Mesodermal cell (in vitro differentiated cells): ENCODE measurements at regions not wholly inside any gene's neighbourhood (a gene's known extent, or its start where the extent isn't known, plus 50 kb on each side); places are given as distances from the start of the nearest gene placed in this dataset.

Source experiments
- H3K27ac ChIP-seq: 2 replicates; pipeline ENCODE4 v1.7.0; 2013; ENCODE audit warnings: mild to moderate bottlenecking, low read depth, low read length, moderate library complexity; ENCODE audit not compliant: severe bottlenecking
- H3K36me3 ChIP-seq: 2 replicates; pipeline ENCODE4 v1.7.1; 2013; ENCODE audit warnings: mild to moderate bottlenecking, low read length, moderate library complexity; ENCODE audit not compliant: control insufficient read depth, insufficient read depth
- H3K4me1 ChIP-seq: one replicate; pipeline ENCODE4 v1.7.1; 2013; ENCODE audit warnings: mild to moderate bottlenecking, low read length; ENCODE audit not compliant: insufficient read depth, control insufficient read depth, poor library complexity, severe bottlenecking
- H3K4me3 ChIP-seq: 2 replicates; pipeline ENCODE4 v1.7.0; 2013; ENCODE audit warnings: low read length, control low read depth, mild to moderate bottlenecking; ENCODE audit not compliant: insufficient read depth, poor library complexity, severe bottlenecking; ENCODE audit errors: extremely low read depth
- H3K9me3 ChIP-seq: 2 replicates; pipeline ENCODE4 v1.7.1; 2013; ENCODE audit warnings: mild to moderate bottlenecking, low read length, moderate library complexity; ENCODE audit not compliant: control insufficient read depth
- WGBS, 2 experiments: methylation state at CpG; one replicate each; pipeline ENCODE4 v1.1.5; 2013; ENCODE audit warnings: missing lambda C conversion rate in 2 of 2; ENCODE audit not compliant: insufficient coverage in 2 of 2; 5-methylcytosine and 5-hydroxymethylcytosine counted together

GRCh38 chr12:114794049-114794558, 110.1 kb upstream of the TBX3 start:
- Histone ChIP-seq H3K4me3 (no peak overlapping the region), H3K27ac (no peak overlapping the region), H3K36me3 (no peaks in the 10 kb centered on the region), H3K4me1 (no peaks in the 10 kb centered on the region), H3K9me3 (no peaks in the 10 kb centered on the region)
- whole genome bisulfite sequencing, 2 experiments = 88 to 97% methylated on average over 7 to 8 of the region's 8 CpGs

- Histone ChIP-seq H3K27ac (no peak overlapping the region), H3K4me1 (no peaks in the 10 kb centered on the region), H3K4me3 (no peak overlapping the region), H3K36me3 (no peaks in the 10 kb centered on the region), H3K9me3 (no peaks in the 10 kb centered on the region)
- WGBS, 2 experiments = 86% methylated on average over 1 of the region's 1 CpG; no CpG with 5 or more reads in 1 of the 2 experiments
Observed at GRCh38 chr12:114790276-114790675, 106.3 kb upstream of the TBX3 start.

GRCh38 chr12:114789821-114790220, 105.8 kb upstream of the TBX3 start:
- Histone ChIP-seq H3K9me3 (no peaks in the 10 kb centered on the region), H3K4me1 (no peaks in the 10 kb centered on the region), H3K27ac (no peak overlapping the region), H3K4me3 (no peak overlapping the region), H3K36me3 (no peaks in the 10 kb centered on the region)
- WGBS, 2 experiments = 79 to 86% methylated on average over 3 to 5 of the region's 5 CpGs

DNA sequence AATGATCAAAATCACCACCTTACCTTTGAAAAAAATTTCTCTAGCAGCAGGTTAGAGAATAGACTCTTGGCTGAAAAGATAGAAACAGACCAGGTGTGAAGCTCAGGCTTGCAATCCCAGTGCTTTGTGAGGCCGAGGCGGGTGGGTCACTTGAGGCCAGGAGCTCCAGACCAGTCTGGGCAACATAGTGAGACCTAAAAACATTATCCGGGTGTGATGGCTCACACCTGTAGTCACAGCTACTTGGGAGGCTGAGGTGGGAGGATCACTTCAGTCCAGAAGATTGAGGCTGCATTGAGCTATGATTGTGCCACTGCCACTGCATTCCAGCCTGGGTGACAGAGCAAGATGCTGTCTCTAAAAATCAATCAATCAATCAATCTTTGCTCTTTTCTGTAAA, 105.3 kb upstream of the TBX3 start:
- Histone ChIP-seq H3K27ac (no peak overlapping the region), H3K4me3 (no peak overlapping the region), H3K9me3 (no peaks in the 10 kb centered on the region), H3K4me1 (no peaks in the 10 kb centered on the region), H3K36me3 (no peaks in the 10 kb centered on the region)
- WGBS, 2 experiments = 93% methylated on average over 3 of the region's 3 CpGs

- no peaks in the 10 kb centered on the region for H3K9me3 ChIP-seq
- no peak overlapping the region for H3K27ac ChIP-seq
- H3K36me3 ChIP-seq = no peaks in the 10 kb centered on the region
- no peak overlapping the region for H3K4me3 ChIP-seq
- 58 to 75% methylated on average over 3 of the region's 3 CpGs for WGBS, 2 experiments
- peaks cover 2% of the 10 kb centered on the region for H3K4me1 ChIP-seq
Observed at GRCh38 chr12:114784526-114784925, 100.6 kb upstream of the TBX3 start.

- Histone ChIP-seq H3K36me3 (no peaks in the 10 kb centered on the region), H3K9me3 (no peaks in the 10 kb centered on the region), H3K27ac (no peak overlapping the region), H3K4me1 (peaks cover 5% of the 10 kb centered on the region), H3K4me3 (no peak overlapping the region)
- 76 to 86% methylated on average over 7 of the region's 8 CpGs for WGBS, 2 experiments
Observed at GRCh38 chr12:114783089-114783618, 99.2 kb upstream of the TBX3 start.

DNA sequence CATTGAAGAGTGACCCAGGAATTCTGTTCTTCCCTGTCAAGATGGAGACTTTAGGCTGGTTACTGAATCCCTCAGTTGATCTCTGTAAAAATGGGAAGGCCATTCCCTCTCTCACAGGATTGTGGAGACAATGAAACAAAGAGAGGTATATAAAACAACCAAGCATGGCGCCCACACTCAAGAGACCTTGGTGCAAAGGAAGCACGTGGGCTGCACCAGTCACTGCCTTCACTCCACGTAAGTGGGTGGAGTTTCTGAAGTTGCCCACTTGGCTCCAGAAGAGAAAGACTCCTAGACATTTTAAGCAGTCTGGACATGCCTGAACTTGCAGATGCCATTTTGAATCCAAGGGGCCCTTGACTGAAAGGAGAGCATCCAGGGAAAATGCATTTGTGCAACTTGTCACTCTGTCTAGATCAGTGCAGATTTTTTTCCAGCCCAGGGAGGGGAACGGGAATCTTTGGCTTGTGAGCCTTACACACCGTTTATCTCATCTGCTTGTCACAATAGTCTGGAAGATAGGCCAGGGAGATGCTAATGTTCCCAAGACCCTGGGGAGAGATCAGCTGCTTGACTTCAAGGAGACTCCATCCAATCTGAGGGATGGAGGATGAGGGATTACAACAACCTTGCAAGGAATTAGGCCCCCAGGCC, 96.9 kb upstream of the TBX3 start:
- Histone ChIP-seq H3K4me1 (peaks cover 5% of the 10 kb centered on the region), H3K27ac (no peak overlapping the region), H3K9me3 (no peaks in the 10 kb centered on the region), H3K36me3 (no peaks in the 10 kb centered on the region), H3K4me3 (no peak overlapping the region)
- WGBS, 2 experiments = 81 to 85% methylated on average over 4 of the region's 5 CpGs

GRCh38 chr12:114779647-114780046, 95.7 kb upstream of the TBX3 start:
- Histone ChIP-seq H3K9me3 (no peaks in the 10 kb centered on the region), H3K4me3 (no peak overlapping the region), H3K36me3 (no peaks in the 10 kb centered on the region), H3K4me1 (peaks cover 10% of the 10 kb centered on the region), H3K27ac (no peak overlapping the region)

- Histone ChIP-seq H3K4me1 (peaks cover 14% of the 10 kb centered on the region), H3K9me3 (no peaks in the 10 kb centered on the region), H3K4me3 (no peak overlapping the region), H3K27ac (no peak overlapping the region), H3K36me3 (no peaks in the 10 kb centered on the region)
- 76 to 80% methylated on average over 2 to 3 of the region's 3 CpGs for WGBS, 2 experiments
Observed at GRCh38 chr12:114779186-114779585, 95.2 kb upstream of the TBX3 start.

GRCh38 chr12:114776731-114777442, 92.9 kb upstream of the TBX3 start:
- H3K4me3 ChIP-seq = no peak overlapping the region

DNA sequence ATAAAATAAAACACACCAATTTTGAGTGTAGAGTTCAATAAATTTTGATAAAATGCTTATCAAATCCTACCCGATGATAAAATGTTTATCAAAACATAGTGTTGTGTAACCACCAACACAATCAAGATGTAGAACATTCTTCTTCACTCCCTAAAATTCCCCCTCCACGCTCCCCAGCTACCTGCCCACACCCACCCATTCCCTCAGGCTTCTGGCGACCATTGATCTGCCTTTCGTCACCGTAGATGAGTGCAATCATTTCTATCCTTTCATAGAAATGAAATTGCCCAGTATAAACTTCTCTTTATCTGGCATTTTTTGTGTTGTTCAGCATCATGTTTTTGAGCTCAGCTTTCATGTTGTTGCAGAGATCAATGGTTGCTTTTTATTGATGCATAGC, 90.7 kb upstream of the TBX3 start:
- WGBS, 2 experiments = 95 to 100% methylated on average over 2 to 3 of the region's 5 CpGs
- Histone ChIP-seq H3K9me3 (no peaks in the 10 kb centered on the region), H3K36me3 (no peaks in the 10 kb centered on the region), H3K4me3 (no peak overlapping the region), H3K27ac (peak overlapping the region; percentile 91), H3K4me1 (peaks cover 20% of the 10 kb centered on the region)

More at GRCh38 chr12:114776731-114777442, 92.9 kb upstream of the TBX3 start:
- no peaks in the 10 kb centered on the region for H3K36me3 ChIP-seq
- H3K4me1 ChIP-seq = peaks cover 20% of the 10 kb centered on the region
- 86 to 91% methylated on average over 6 to 8 of the region's 15 CpGs for WGBS, 2 experiments
- no peak overlapping the region for H3K27ac ChIP-seq
- H3K9me3 ChIP-seq = no peaks in the 10 kb centered on the region
